Upper lobe of right lung (tissue), 1 donor: ENCODE measurements at regions not wholly inside any gene's neighbourhood (a gene's known extent, or its start where the extent isn't known, plus 50 kb on each side); places are given as distances from the start of the nearest gene placed in this dataset.

Experiments
- ATAC-seq: fragments of 200-7000 bp; cut with Tn5 transposase; one replicate; pipeline ENCODE4 v1.9.1; 2020; ENCODE audit warnings: mild to moderate bottlenecking, moderate library complexity
- DNase-seq: peaks from one replicate; pipeline ENCODE4 v3.0.0-alpha.2; 2020
- H3K27ac ChIP-seq: fragments of 200-600 bp; one replicate; pipeline ENCODE4 v1.8.0; 2022
- H3K27me3 ChIP-seq: fragments of 200-600 bp; one replicate; pipeline ENCODE4 v1.8.0; 2022; ENCODE audit warnings: mild to moderate bottlenecking
- H3K36me3 ChIP-seq: fragments of 200-600 bp; one replicate; pipeline ENCODE4 v1.8.0; 2022
- H3K4me1 ChIP-seq: fragments of 200-600 bp; one replicate; pipeline ENCODE4 v1.8.0; 2022
- H3K4me3 ChIP-seq: fragments of 200-600 bp; one replicate; pipeline ENCODE4 v1.8.0; 2022; ENCODE audit warnings: mild to moderate bottlenecking
- H3K9me3 ChIP-seq: fragments of 200-600 bp; one replicate; pipeline ENCODE4 v1.8.0; 2022
- intact Hi-C: fragments of 100-400 bp; cut with DNase I; formaldehyde crosslinking; loops from one replicate; pipeline ENCODE4 v1.11.0; 2022
- TF ChIP-seq, protein P1 (sequence below): fragments of 200-600 bp; IDR thresholded peaks from one replicate; pipeline ENCODE4 v1.8.0; 2022; ENCODE audit warnings: antibody characterized with exemption
- donor health status: DM: no; HTN: yes; CAD: no; lungs with severe emphysema.

DNA sequence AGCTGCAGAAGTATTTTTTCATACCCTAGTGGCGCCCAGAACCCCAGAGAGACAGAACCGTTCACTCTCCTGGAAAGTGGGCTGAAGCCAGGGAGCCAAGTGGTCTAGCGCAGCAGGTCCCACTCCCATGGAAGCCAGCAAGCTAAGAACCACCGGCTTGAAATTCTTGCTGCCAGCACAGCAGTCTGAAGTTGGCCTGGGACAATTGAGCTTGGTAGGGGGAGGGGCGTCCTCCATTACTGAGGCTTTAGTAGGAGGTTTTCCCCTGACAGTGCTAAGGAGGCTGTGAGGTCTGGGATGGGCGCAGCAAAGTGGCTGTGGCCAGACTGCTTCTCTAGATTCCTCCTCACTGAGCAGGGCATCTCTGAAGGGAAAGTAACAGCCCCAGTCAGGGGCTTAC lies 84.5 kb upstream of the ATXN3L start:
- Histone ChIP-seq H3K36me3 (no peaks in the 10 kb centered on the region), H3K4me3 (no peak overlapping the region), H3K4me1 (no peaks in the 10 kb centered on the region), H3K9me3 (no peaks in the 10 kb centered on the region), H3K27me3 (no peaks in the 10 kb centered on the region), H3K27ac (no peak overlapping the region)
- ATAC-seq (no peak), DNase-seq (no peak)
- TF ChIP-seq, protein P1, sequence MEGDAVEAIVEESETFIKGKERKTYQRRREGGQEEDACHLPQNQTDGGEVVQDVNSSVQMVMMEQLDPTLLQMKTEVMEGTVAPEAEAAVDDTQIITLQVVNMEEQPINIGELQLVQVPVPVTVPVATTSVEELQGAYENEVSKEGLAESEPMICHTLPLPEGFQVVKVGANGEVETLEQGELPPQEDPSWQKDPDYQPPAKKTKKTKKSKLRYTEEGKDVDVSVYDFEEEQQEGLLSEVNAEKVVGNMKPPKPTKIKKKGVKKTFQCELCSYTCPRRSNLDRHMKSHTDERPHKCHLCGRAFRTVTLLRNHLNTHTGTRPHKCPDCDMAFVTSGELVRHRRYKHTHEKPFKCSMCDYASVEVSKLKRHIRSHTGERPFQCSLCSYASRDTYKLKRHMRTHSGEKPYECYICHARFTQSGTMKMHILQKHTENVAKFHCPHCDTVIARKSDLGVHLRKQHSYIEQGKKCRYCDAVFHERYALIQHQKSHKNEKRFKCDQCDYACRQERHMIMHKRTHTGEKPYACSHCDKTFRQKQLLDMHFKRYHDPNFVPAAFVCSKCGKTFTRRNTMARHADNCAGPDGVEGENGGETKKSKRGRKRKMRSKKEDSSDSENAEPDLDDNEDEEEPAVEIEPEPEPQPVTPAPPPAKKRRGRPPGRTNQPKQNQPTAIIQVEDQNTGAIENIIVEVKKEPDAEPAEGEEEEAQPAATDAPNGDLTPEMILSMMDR = no peak
- intact Hi-C loops = no loop called here

- Histone ChIP-seq H3K4me3 (no peak overlapping the region), H3K4me1 (no peaks in the 10 kb centered on the region), H3K27me3 (no peaks in the 10 kb centered on the region), H3K9me3 (no peaks in the 10 kb centered on the region), H3K27ac (no peak overlapping the region), H3K36me3 (no peaks in the 10 kb centered on the region)
- DNase-seq = no peak
- no peak for ATAC-seq
- TF ChIP-seq, protein P1 = no peak
- intact Hi-C loops = no loop called here
Observed at GRCh38 chrX:13401724-13402123, 81.9 kb upstream of the ATXN3L start.

DNA sequence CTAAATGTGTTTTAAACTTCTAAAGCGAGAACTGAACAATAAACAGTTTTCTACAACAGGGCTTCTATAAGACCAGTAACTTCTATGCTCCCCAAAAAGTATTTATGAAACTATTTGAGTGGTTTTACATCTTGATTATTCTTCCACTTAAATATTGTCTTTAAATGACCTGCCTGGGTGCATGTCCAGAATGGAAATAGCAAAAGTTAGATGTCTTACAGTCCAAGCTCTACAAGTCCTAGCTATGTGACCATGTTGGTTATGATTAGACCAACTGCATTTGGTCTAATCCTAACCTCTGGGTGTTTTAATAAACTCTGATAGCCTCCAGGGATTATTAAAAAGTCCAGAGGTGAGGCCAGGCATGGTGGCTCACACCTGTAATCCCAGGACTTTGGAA lies 79.0 kb upstream of the ATXN3L start:
- Histone ChIP-seq H3K4me3 (no peak overlapping the region), H3K36me3 (no peaks in the 10 kb centered on the region), H3K27me3 (no peaks in the 10 kb centered on the region), H3K4me1 (no peaks in the 10 kb centered on the region), H3K9me3 (no peaks in the 10 kb centered on the region), H3K27ac (no peak overlapping the region)
- TF ChIP-seq, protein P1 = no peak
- intact Hi-C loops = no loop called here
- ATAC-seq (no peak), DNase-seq (no peak)

DNA sequence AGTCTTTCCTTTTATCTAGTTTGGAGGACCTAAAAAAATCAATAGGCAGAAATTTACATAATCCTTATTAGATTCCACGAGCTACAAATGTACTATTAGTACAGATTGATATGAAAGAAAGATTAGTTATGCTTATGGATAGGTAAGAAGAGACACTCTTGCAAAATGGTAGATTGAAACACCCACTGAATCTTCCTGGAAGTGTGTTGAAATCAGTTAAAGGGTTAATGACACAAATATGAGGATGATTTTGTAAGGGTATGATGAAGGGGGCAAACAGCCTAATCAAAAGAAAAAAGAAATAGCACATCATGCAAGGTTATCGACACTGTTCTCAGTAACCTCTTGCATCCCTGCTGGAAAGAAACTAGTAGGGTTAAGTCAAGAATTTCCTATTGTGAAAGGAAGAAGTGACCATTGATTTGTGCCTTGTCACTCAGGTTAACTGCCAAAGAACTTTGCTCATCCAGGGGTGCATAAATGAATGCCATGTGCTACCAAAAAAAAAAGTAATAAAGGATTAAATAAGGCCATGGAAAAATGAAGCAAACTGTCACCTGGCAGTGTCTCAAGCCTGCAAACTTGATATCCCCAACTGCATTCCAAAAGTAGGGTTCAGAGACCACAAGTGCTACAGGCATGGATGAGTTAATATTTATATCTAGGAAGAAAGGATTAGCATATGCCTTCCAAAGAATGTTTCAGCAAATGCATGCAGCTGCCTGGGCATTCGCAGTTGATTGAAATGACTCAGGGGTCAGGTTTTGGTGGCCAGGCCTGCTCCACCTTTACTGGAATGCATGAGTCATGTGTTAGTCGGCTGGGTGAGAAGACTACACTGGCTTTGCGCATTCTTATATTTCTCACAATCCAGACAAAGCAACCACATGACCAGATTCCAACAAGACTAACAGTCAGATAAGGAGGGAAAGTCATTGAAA lies 78.3 kb upstream of the ATXN3L start:
- TF ChIP-seq, protein P1 = no peak
- no peak for DNase-seq
- peak; percentile 87 for ATAC-seq
- H3K27ac ChIP-seq = no peak overlapping the region
- no peak overlapping the region for H3K4me3 ChIP-seq
- no peaks in the 10 kb centered on the region for H3K9me3 ChIP-seq
- no peaks in the 10 kb centered on the region for H3K36me3 ChIP-seq
- intact Hi-C loops = no loop called here
- H3K27me3 ChIP-seq = no peaks in the 10 kb centered on the region
- no peaks in the 10 kb centered on the region for H3K4me1 ChIP-seq

DNA sequence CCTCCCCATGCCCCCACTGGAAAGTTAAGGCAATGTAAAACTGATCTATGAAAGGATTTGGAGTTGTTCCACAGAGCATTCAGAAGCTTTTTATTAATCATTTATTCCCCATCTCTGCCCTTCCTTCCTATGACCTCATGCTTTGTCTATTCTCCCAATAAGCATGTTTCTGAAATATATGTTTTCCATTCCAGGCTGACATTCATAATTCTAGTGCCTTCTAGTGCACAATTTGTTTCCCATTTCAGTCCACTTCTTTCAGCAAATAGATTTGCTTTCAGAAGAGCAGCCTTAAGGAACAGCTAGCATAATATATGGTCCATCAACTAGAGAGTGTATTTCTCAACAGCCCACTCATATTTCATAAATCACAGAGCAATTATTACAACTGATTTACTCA lies 77.1 kb upstream of the ATXN3L start:
- TF ChIP-seq, protein P1 = no peak
- Histone ChIP-seq H3K36me3 (no peaks in the 10 kb centered on the region), H3K9me3 (no peaks in the 10 kb centered on the region), H3K27ac (no peak overlapping the region), H3K27me3 (no peaks in the 10 kb centered on the region), H3K4me1 (no peaks in the 10 kb centered on the region), H3K4me3 (no peak overlapping the region)
- ATAC-seq = no peak
- no peak for DNase-seq
- intact Hi-C loops = no loop called here
